Activated naive CD8-positive, alpha-beta T cell (primary cell): ENCODE measurements at regions not wholly inside any gene's neighbourhood (a gene's known extent, or its start where the extent isn't known, plus 50 kb on each side); places are given as distances from the start of the nearest gene placed in this dataset.
A peak's percentile ranks its signal among the peaks of the same experiment; 100 is the strongest.

Experiments
- H3K27ac Mint-ChIP-seq: one replicate; pipeline ENCODE4 v1.8.0; 2021; ENCODE audit warnings: mixed read lengths
- H3K27me3 Mint-ChIP-seq: one replicate; pipeline ENCODE4 v1.8.0; 2021; ENCODE audit warnings: mixed read lengths
- H3K36me3 Mint-ChIP-seq: one replicate; pipeline ENCODE4 v1.8.0; 2021; ENCODE audit warnings: mixed read lengths
- H3K4me1 Mint-ChIP-seq: one replicate; pipeline ENCODE4 v1.8.0; 2021; ENCODE audit warnings: low read depth, mixed read lengths
- H3K4me3 Mint-ChIP-seq: one replicate; pipeline ENCODE4 v1.8.0; 2021; ENCODE audit warnings: mild to moderate bottlenecking, mixed read lengths
- H3K9me3 Mint-ChIP-seq: one replicate; pipeline ENCODE4 v1.8.0; 2021; ENCODE audit warnings: low read depth, mixed read lengths

GRCh38 chr4:81874661-81875515 is 403.2 kb upstream of the RASGEF1B start:
- H3K36me3 Mint-ChIP-seq, result no peaks in the 10 kb centered on the region
- H3K27me3 Mint-ChIP-seq, result no peaks in the 10 kb centered on the region
- H3K9me3 Mint-ChIP-seq, result no peaks in the 10 kb centered on the region
- no peak overlapping the region for H3K4me3 Mint-ChIP-seq
- no peak overlapping the region for H3K27ac Mint-ChIP-seq
- H3K4me1 Mint-ChIP-seq, result no peaks in the 10 kb centered on the region

- H3K4me1 Mint-ChIP-seq, result no peaks in the 10 kb centered on the region
- peaks cover 2% of the 10 kb centered on the region for H3K36me3 Mint-ChIP-seq
- H3K27ac Mint-ChIP-seq, result no peak overlapping the region
- no peaks in the 10 kb centered on the region for H3K9me3 Mint-ChIP-seq
- no peaks in the 10 kb centered on the region for H3K27me3 Mint-ChIP-seq
- H3K4me3 Mint-ChIP-seq, result no peak overlapping the region
Observed at GRCh38 chr4:81870275-81870674, 398.6 kb upstream of the RASGEF1B start.

GRCh38 chr4:81860111-81860510 is 388.4 kb upstream of the RASGEF1B start:
- no peaks in the 10 kb centered on the region for H3K4me1 Mint-ChIP-seq
- peaks cover 5% of the 10 kb centered on the region for H3K27me3 Mint-ChIP-seq
- no peak overlapping the region for H3K4me3 Mint-ChIP-seq
- H3K27ac Mint-ChIP-seq, result no peak overlapping the region
- H3K9me3 Mint-ChIP-seq, result peaks cover 6% of the 10 kb centered on the region
- peaks cover 2% of the 10 kb centered on the region for H3K36me3 Mint-ChIP-seq

GRCh38 chr4:81854406-81854805 is 382.7 kb upstream of the RASGEF1B start:
- Mint-ChIP-seq H3K27ac (no peak overlapping the region), H3K4me3 (no peak overlapping the region), H3K9me3 (no peaks in the 10 kb centered on the region), H3K4me1 (peaks cover 5% of the 10 kb centered on the region), H3K36me3 (peaks cover 8% of the 10 kb centered on the region), H3K27me3 (peaks cover 2% of the 10 kb centered on the region)

- H3K9me3 Mint-ChIP-seq, result no peaks in the 10 kb centered on the region
- peaks cover 2% of the 10 kb centered on the region for H3K27me3 Mint-ChIP-seq
- H3K27ac Mint-ChIP-seq, result no peak overlapping the region
- peaks cover 5% of the 10 kb centered on the region for H3K4me1 Mint-ChIP-seq
- peaks cover 8% of the 10 kb centered on the region for H3K36me3 Mint-ChIP-seq
- no peak overlapping the region for H3K4me3 Mint-ChIP-seq
Observed at GRCh38 chr4:81852031-81852715, 380.5 kb upstream of the RASGEF1B start.

GRCh38 chr4:81850701-81851100 is 379.0 kb upstream of the RASGEF1B start:
- Mint-ChIP-seq H3K27me3 (peaks cover 2% of the 10 kb centered on the region), H3K27ac (no peak overlapping the region), H3K4me3 (no peak overlapping the region), H3K9me3 (no peaks in the 10 kb centered on the region), H3K36me3 (peaks cover 8% of the 10 kb centered on the region), H3K4me1 (peaks cover 5% of the 10 kb centered on the region)

- H3K4me1 Mint-ChIP-seq, result peaks cover 1% of the 10 kb centered on the region
- no peak overlapping the region for H3K27ac Mint-ChIP-seq
- no peaks in the 10 kb centered on the region for H3K36me3 Mint-ChIP-seq
- peaks cover 1% of the 10 kb centered on the region for H3K27me3 Mint-ChIP-seq
- H3K4me3 Mint-ChIP-seq, result no peak overlapping the region
- H3K9me3 Mint-ChIP-seq, result no peaks in the 10 kb centered on the region
Observed at GRCh38 chr4:81845761-81846160, 374.1 kb upstream of the RASGEF1B start.

- peaks cover 4% of the 10 kb centered on the region for H3K4me1 Mint-ChIP-seq
- no peak overlapping the region for H3K27ac Mint-ChIP-seq
- H3K27me3 Mint-ChIP-seq, result no peaks in the 10 kb centered on the region
- no peaks in the 10 kb centered on the region for H3K36me3 Mint-ChIP-seq
- no peaks in the 10 kb centered on the region for H3K9me3 Mint-ChIP-seq
- H3K4me3 Mint-ChIP-seq, result no peak overlapping the region
Observed at GRCh38 chr4:81845273-81845672, 373.6 kb upstream of the RASGEF1B start.

GRCh38 chr4:81844717-81845116 is 373.0 kb upstream of the RASGEF1B start:
- no peak overlapping the region for H3K4me3 Mint-ChIP-seq
- peaks cover 8% of the 10 kb centered on the region for H3K4me1 Mint-ChIP-seq
- H3K9me3 Mint-ChIP-seq, result no peaks in the 10 kb centered on the region
- H3K36me3 Mint-ChIP-seq, result no peaks in the 10 kb centered on the region
- no peaks in the 10 kb centered on the region for H3K27me3 Mint-ChIP-seq
- H3K27ac Mint-ChIP-seq, result no peak overlapping the region

GRCh38 chr4:81839347-81840042 is 367.8 kb upstream of the RASGEF1B start:
- Mint-ChIP-seq H3K4me1 (peaks cover 15% of the 10 kb centered on the region), H3K36me3 (no peaks in the 10 kb centered on the region), H3K9me3 (no peaks in the 10 kb centered on the region), H3K27me3 (no peaks in the 10 kb centered on the region), H3K4me3 (no peak overlapping the region), H3K27ac (peak overlapping the region; percentile 82)

GRCh38 chr4:81838586-81838985 is 366.9 kb upstream of the RASGEF1B start:
- Mint-ChIP-seq H3K9me3 (no peaks in the 10 kb centered on the region), H3K4me1 (peaks cover 15% of the 10 kb centered on the region), H3K4me3 (no peak overlapping the region), H3K36me3 (no peaks in the 10 kb centered on the region), H3K27ac (no peak overlapping the region), H3K27me3 (no peaks in the 10 kb centered on the region)

GRCh38 chr4:81836716-81837115 is 365.0 kb upstream of the RASGEF1B start:
- Mint-ChIP-seq H3K36me3 (no peaks in the 10 kb centered on the region), H3K27me3 (no peaks in the 10 kb centered on the region), H3K27ac (no peak overlapping the region), H3K4me1 (peaks cover 15% of the 10 kb centered on the region), H3K9me3 (no peaks in the 10 kb centered on the region), H3K4me3 (no peak overlapping the region)

- Mint-ChIP-seq H3K27me3 (no peaks in the 10 kb centered on the region), H3K36me3 (no peaks in the 10 kb centered on the region), H3K4me1 (no peaks in the 10 kb centered on the region), H3K27ac (no peak overlapping the region), H3K9me3 (no peaks in the 10 kb centered on the region), H3K4me3 (no peak overlapping the region)
Observed at GRCh38 chr4:81833576-81833975, 361.9 kb upstream of the RASGEF1B start.

- Mint-ChIP-seq H3K4me3 (no peak overlapping the region), H3K9me3 (no peaks in the 10 kb centered on the region), H3K36me3 (peaks cover 2% of the 10 kb centered on the region), H3K27ac (peak overlapping the region; percentile 4), H3K27me3 (no peaks in the 10 kb centered on the region), H3K4me1 (peaks cover 10% of the 10 kb centered on the region)
Observed at GRCh38 chr4:81828991-81829390, 357.3 kb upstream of the RASGEF1B start.

- Mint-ChIP-seq H3K4me1 (peaks cover 10% of the 10 kb centered on the region), H3K27me3 (no peaks in the 10 kb centered on the region), H3K27ac (peak overlapping the region; percentile 81), H3K36me3 (peaks cover 2% of the 10 kb centered on the region), H3K4me3 (peak overlapping the region; percentile 3), H3K9me3 (no peaks in the 10 kb centered on the region)
Observed at GRCh38 chr4:81827577-81828202, 356.0 kb upstream of the RASGEF1B start.
